ENCODE measurements at regions not wholly inside any gene's neighbourhood (a gene's known extent, or its start where the extent isn't known, plus 50 kb on each side); places are given as distances from the start of the nearest gene placed in this dataset.

- H3K36me3 ChIP-seq (ENCODE audit: control insufficient read depth, insufficient read depth, low read length) = no peaks in the 10 kb centered on the region
- H3K4me1 ChIP-seq (ENCODE audit: control insufficient read depth, insufficient read depth, low read length, poor library complexity, severe bottlenecking) = no peaks in the 10 kb centered on the region
- no peak overlapping the region for H3K27ac ChIP-seq (ENCODE audit: low read depth, low read length, severe bottlenecking)
- WGBS, 2 experiments (ENCODE audit: insufficient coverage in 2 of 2) = 68 to 83% methylated on average over 6 to 7 of the region's 11 CpGs
- no peaks in the 10 kb centered on the region for H3K9me3 ChIP-seq (ENCODE audit: control insufficient read depth, low read length)
- H3K4me3 ChIP-seq (ENCODE audit: extremely low read depth, insufficient read depth, low read length, poor library complexity, severe bottlenecking) = no peak overlapping the region
These were observed 212.3 kb downstream of the C7orf25 start for GRCh38 chr7:42699380-42700178.

GRCh38 chr7:42698600-42699374, 213.1 kb downstream of the C7orf25 start:
- 94 to 96% methylated on average over 4 to 5 of the region's 7 CpGs for WGBS, 2 experiments (ENCODE audit: insufficient coverage in 2 of 2)
- Histone ChIP-seq H3K4me3 (ENCODE audit: extremely low read depth, insufficient read depth, low read length, poor library complexity, severe bottlenecking) (no peak overlapping the region), H3K36me3 (ENCODE audit: control insufficient read depth, insufficient read depth, low read length) (no peaks in the 10 kb centered on the region), H3K27ac (ENCODE audit: low read depth, low read length, severe bottlenecking) (no peak overlapping the region), H3K9me3 (ENCODE audit: control insufficient read depth, low read length) (no peaks in the 10 kb centered on the region), H3K4me1 (ENCODE audit: control insufficient read depth, insufficient read depth, low read length, poor library complexity, severe bottlenecking) (no peaks in the 10 kb centered on the region)

GRCh38 chr7:42694894-42695507, 216.9 kb downstream of the C7orf25 start:
- no peaks in the 10 kb centered on the region for H3K4me1 ChIP-seq (ENCODE audit: control insufficient read depth, insufficient read depth, low read length, poor library complexity, severe bottlenecking)
- H3K4me3 ChIP-seq (ENCODE audit: extremely low read depth, insufficient read depth, low read length, poor library complexity, severe bottlenecking) = no peak overlapping the region
- H3K27ac ChIP-seq (ENCODE audit: low read depth, low read length, severe bottlenecking) = no peak overlapping the region
- WGBS, 2 experiments (ENCODE audit: insufficient coverage in 2 of 2) = 83 to 96% methylated on average over 3 to 4 of the region's 6 CpGs
- no peaks in the 10 kb centered on the region for H3K9me3 ChIP-seq (ENCODE audit: control insufficient read depth, low read length)
- no peaks in the 10 kb centered on the region for H3K36me3 ChIP-seq (ENCODE audit: control insufficient read depth, insufficient read depth, low read length)

- no peak overlapping the region for H3K27ac ChIP-seq (ENCODE audit: low read depth, low read length, severe bottlenecking)
- H3K36me3 ChIP-seq (ENCODE audit: control insufficient read depth, insufficient read depth, low read length) = no peaks in the 10 kb centered on the region
- H3K4me3 ChIP-seq (ENCODE audit: extremely low read depth, insufficient read depth, low read length, poor library complexity, severe bottlenecking) = no peak overlapping the region
- WGBS, 2 experiments (ENCODE audit: insufficient coverage in 2 of 2) = 91 to 92% methylated on average over 5 of the region's 5 CpGs
- no peaks in the 10 kb centered on the region for H3K4me1 ChIP-seq (ENCODE audit: control insufficient read depth, insufficient read depth, low read length, poor library complexity, severe bottlenecking)
- H3K9me3 ChIP-seq (ENCODE audit: control insufficient read depth, low read length) = no peaks in the 10 kb centered on the region
These were observed 218.1 kb downstream of the C7orf25 start for GRCh38 chr7:42693722-42694121.

GRCh38 chr7:42692621-42693020, 219.2 kb downstream of the C7orf25 start:
- Histone ChIP-seq H3K27ac (ENCODE audit: low read depth, low read length, severe bottlenecking) (no peak overlapping the region), H3K9me3 (ENCODE audit: control insufficient read depth, low read length) (no peaks in the 10 kb centered on the region), H3K4me1 (ENCODE audit: control insufficient read depth, insufficient read depth, low read length, poor library complexity, severe bottlenecking) (no peaks in the 10 kb centered on the region), H3K4me3 (ENCODE audit: extremely low read depth, insufficient read depth, low read length, poor library complexity, severe bottlenecking) (no peak overlapping the region), H3K36me3 (ENCODE audit: control insufficient read depth, insufficient read depth, low read length) (no peaks in the 10 kb centered on the region)
- WGBS, 2 experiments (ENCODE audit: insufficient coverage in 2 of 2) = 82 to 96% methylated on average over 4 of the region's 5 CpGs

GRCh38 chr7:42690794-42691639, 220.9 kb downstream of the C7orf25 start:
- no peak overlapping the region for H3K27ac ChIP-seq (ENCODE audit: low read depth, low read length, severe bottlenecking)
- H3K4me1 ChIP-seq (ENCODE audit: control insufficient read depth, insufficient read depth, low read length, poor library complexity, severe bottlenecking) = no peaks in the 10 kb centered on the region
- H3K9me3 ChIP-seq (ENCODE audit: control insufficient read depth, low read length) = no peaks in the 10 kb centered on the region
- 61 to 70% methylated on average over 8 to 9 of the region's 11 CpGs for WGBS, 2 experiments (ENCODE audit: insufficient coverage in 2 of 2)
- H3K4me3 ChIP-seq (ENCODE audit: extremely low read depth, insufficient read depth, low read length, poor library complexity, severe bottlenecking) = no peak overlapping the region
- no peaks in the 10 kb centered on the region for H3K36me3 ChIP-seq (ENCODE audit: control insufficient read depth, insufficient read depth, low read length)

GRCh38 chr7:42689626-42690025, 222.2 kb downstream of the C7orf25 start:
- Histone ChIP-seq H3K9me3 (ENCODE audit: control insufficient read depth, low read length) (no peaks in the 10 kb centered on the region), H3K4me3 (ENCODE audit: extremely low read depth, insufficient read depth, low read length, poor library complexity, severe bottlenecking) (no peak overlapping the region), H3K4me1 (ENCODE audit: control insufficient read depth, insufficient read depth, low read length, poor library complexity, severe bottlenecking) (no peaks in the 10 kb centered on the region), H3K36me3 (ENCODE audit: control insufficient read depth, insufficient read depth, low read length) (no peaks in the 10 kb centered on the region), H3K27ac (ENCODE audit: low read depth, low read length, severe bottlenecking) (no peak overlapping the region)
- no CpG with 5 or more reads among the region's 1 CpG for WGBS, 2 experiments (ENCODE audit: insufficient coverage in 2 of 2)

GRCh38 chr7:42688056-42688371, 223.9 kb downstream of the C7orf25 start:
- Histone ChIP-seq H3K36me3 (ENCODE audit: control insufficient read depth, insufficient read depth, low read length) (no peaks in the 10 kb centered on the region), H3K27ac (ENCODE audit: low read depth, low read length, severe bottlenecking) (no peak overlapping the region), H3K9me3 (ENCODE audit: control insufficient read depth, low read length) (no peaks in the 10 kb centered on the region), H3K4me3 (ENCODE audit: extremely low read depth, insufficient read depth, low read length, poor library complexity, severe bottlenecking) (no peak overlapping the region), H3K4me1 (ENCODE audit: control insufficient read depth, insufficient read depth, low read length, poor library complexity, severe bottlenecking) (no peaks in the 10 kb centered on the region)
- no CpG with 5 or more reads among the region's 2 CpGs for WGBS, 2 experiments (ENCODE audit: insufficient coverage in 2 of 2)

- Histone ChIP-seq H3K9me3 (ENCODE audit: control insufficient read depth, low read length) (no peaks in the 10 kb centered on the region), H3K4me1 (ENCODE audit: control insufficient read depth, insufficient read depth, low read length, poor library complexity, severe bottlenecking) (no peaks in the 10 kb centered on the region), H3K36me3 (ENCODE audit: control insufficient read depth, insufficient read depth, low read length) (no peaks in the 10 kb centered on the region), H3K27ac (ENCODE audit: low read depth, low read length, severe bottlenecking) (no peak overlapping the region), H3K4me3 (ENCODE audit: extremely low read depth, insufficient read depth, low read length, poor library complexity, severe bottlenecking) (no peak overlapping the region)
- 78 to 91% methylated on average over 4 to 5 of the region's 9 CpGs for WGBS, 2 experiments (ENCODE audit: insufficient coverage in 2 of 2)
These were observed 224.4 kb downstream of the C7orf25 start for GRCh38 chr7:42687211-42688055.

All from mesodermal cell (in vitro differentiated cells).